Hepatocyte (in vitro differentiated cells): ENCODE measurements at regions not wholly inside any gene's neighbourhood (a gene's known extent, or its start where the extent isn't known, plus 50 kb on each side); places are given as distances from the start of the nearest gene placed in this dataset.

Experiments used
- DNase-seq: peaks from one replicate; pipeline ENCODE4 v3.0.0-alpha.2; 2016; ENCODE audit warnings: low spot score
- H2AFZ ChIP-seq: fragments of 200-600 bp; sonication (generic); 2 replicates; pipeline ENCODE4 v1.6.0; 2016; ENCODE audit warnings: antibody characterized with exemption, mild to moderate bottlenecking
- H3K27ac ChIP-seq: fragments of 200-600 bp; sonication (generic); 2 replicates; pipeline ENCODE4 v1.5.1; 2016; ENCODE audit warnings: mild to moderate bottlenecking
- H3K27me3 ChIP-seq: fragments of 200-600 bp; sonication (generic); 2 replicates; pipeline ENCODE4 v1.6.1; 2016
- H3K36me3 ChIP-seq: fragments of 200-600 bp; sonication (generic); replicated peaks from 2 replicates; pipeline ENCODE4 v1.5.1; 2016; ENCODE audit warnings: low read depth; ENCODE audit not compliant: insufficient read depth
- H3K4me1 ChIP-seq: fragments of 200-600 bp; sonication (generic); 2 replicates; pipeline ENCODE4 v1.5.1; 2016; ENCODE audit warnings: mild to moderate bottlenecking, moderate library complexity; ENCODE audit not compliant: insufficient read depth
- H3K4me2 ChIP-seq: fragments of 200-600 bp; sonication (generic); 2 replicates; pipeline ENCODE4 v1.6.0; 2016
- H3K4me3 ChIP-seq: fragments of 200-600 bp; sonication (generic); 2 replicates; pipeline ENCODE4 v1.5.1; 2016; ENCODE audit warnings: mild to moderate bottlenecking
- H3K79me2 ChIP-seq: fragments of 200-600 bp; sonication (generic); 2 replicates; pipeline ENCODE4 v1.6.0; 2017; ENCODE audit warnings: mild to moderate bottlenecking
- H3K9me2 ChIP-seq: fragments of 200-600 bp; sonication (generic); replicated peaks from 2 replicates; pipeline ENCODE4 v1.6.0; 2017; ENCODE audit warnings: mild to moderate bottlenecking; ENCODE audit not compliant: insufficient read depth
- H3K9me3 ChIP-seq: fragments of 200-600 bp; sonication (generic); 2 replicates; pipeline ENCODE4 v1.5.1; 2016; ENCODE audit warnings: low read depth, mild to moderate bottlenecking
- H4K20me1 ChIP-seq: fragments of 200-600 bp; sonication (generic); 2 replicates; pipeline ENCODE4 v1.6.0; 2016; ENCODE audit warnings: mild to moderate bottlenecking; ENCODE audit not compliant: insufficient read depth, poor library complexity, severe bottlenecking
- EZH2 ChIP-seq: fragments of 200-600 bp; sonication (generic); IDR thresholded peaks from 2 replicates; pipeline ENCODE4 v1.6.1; 2016; ENCODE audit warnings: antibody characterized with exemption, mild to moderate bottlenecking, borderline replicate concordance
- EZH2phosphoT487 ChIP-seq: fragments of 200-600 bp; sonication (generic); IDR thresholded peaks from one replicate; pipeline ENCODE4 v1.6.1; 2018; ENCODE audit warnings: antibody characterized with exemption, mild to moderate bottlenecking, low read depth, moderate library complexity; ENCODE audit not compliant: unreplicated experiment, severe bottlenecking
- WGBS: methylation state at CpG from one replicate; pipeline ENCODE4 v1.1.6; 2016; ENCODE audit warnings: low lambda C conversion rate; ENCODE audit errors: missing lambda C conversion rate; 5-methylcytosine and 5-hydroxymethylcytosine counted together
- TF ChIP-seq, protein P1 (sequence below): fragments of 200-600 bp; sonication (generic); IDR thresholded peaks from 2 replicates; pipeline ENCODE4 v1.5.1; 2016; ENCODE audit warnings: antibody characterized with exemption, mild to moderate bottlenecking; ENCODE audit not compliant: poor library complexity

- H2AFZ ChIP-seq, result no peak overlapping the region
- no peaks in the 10 kb centered on the region for H3K9me2 ChIP-seq
- H3K4me1 ChIP-seq, result no peaks in the 10 kb centered on the region
- no peak for TF ChIP-seq EZH2
- TF ChIP-seq EZH2phosphoT487, result no peak
- TF ChIP-seq, protein P1, sequence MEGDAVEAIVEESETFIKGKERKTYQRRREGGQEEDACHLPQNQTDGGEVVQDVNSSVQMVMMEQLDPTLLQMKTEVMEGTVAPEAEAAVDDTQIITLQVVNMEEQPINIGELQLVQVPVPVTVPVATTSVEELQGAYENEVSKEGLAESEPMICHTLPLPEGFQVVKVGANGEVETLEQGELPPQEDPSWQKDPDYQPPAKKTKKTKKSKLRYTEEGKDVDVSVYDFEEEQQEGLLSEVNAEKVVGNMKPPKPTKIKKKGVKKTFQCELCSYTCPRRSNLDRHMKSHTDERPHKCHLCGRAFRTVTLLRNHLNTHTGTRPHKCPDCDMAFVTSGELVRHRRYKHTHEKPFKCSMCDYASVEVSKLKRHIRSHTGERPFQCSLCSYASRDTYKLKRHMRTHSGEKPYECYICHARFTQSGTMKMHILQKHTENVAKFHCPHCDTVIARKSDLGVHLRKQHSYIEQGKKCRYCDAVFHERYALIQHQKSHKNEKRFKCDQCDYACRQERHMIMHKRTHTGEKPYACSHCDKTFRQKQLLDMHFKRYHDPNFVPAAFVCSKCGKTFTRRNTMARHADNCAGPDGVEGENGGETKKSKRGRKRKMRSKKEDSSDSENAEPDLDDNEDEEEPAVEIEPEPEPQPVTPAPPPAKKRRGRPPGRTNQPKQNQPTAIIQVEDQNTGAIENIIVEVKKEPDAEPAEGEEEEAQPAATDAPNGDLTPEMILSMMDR, result no peak
- DNase-seq, result no peak
- no peak overlapping the region for H3K4me2 ChIP-seq
- H4K20me1 ChIP-seq, result no peaks in the 10 kb centered on the region
- H3K27me3 ChIP-seq, result no peaks in the 10 kb centered on the region
- 72% methylated on average over 4 of the region's 4 CpGs for WGBS
- H3K27ac ChIP-seq, result no peak overlapping the region
- no peaks in the 10 kb centered on the region for H3K36me3 ChIP-seq
- no peaks in the 10 kb centered on the region for H3K9me3 ChIP-seq
- no peaks in the 10 kb centered on the region for H3K79me2 ChIP-seq
- no peak overlapping the region for H3K4me3 ChIP-seq
These were observed 268.3 kb downstream of the ARRDC4 start for GRCh38 chr15:98228846-98229245.

- H3K9me2 ChIP-seq, result no peaks in the 10 kb centered on the region
- no peaks in the 10 kb centered on the region for H3K36me3 ChIP-seq
- no peaks in the 10 kb centered on the region for H3K9me3 ChIP-seq
- no peak overlapping the region for H3K27ac ChIP-seq
- H3K4me1 ChIP-seq, result no peaks in the 10 kb centered on the region
- H3K4me2 ChIP-seq, result no peak overlapping the region
- no peaks in the 10 kb centered on the region for H3K27me3 ChIP-seq
- no peaks in the 10 kb centered on the region for H3K79me2 ChIP-seq
- H3K4me3 ChIP-seq, result no peak overlapping the region
- no peak for TF ChIP-seq EZH2phosphoT487
- TF ChIP-seq, protein P1, result no peak
- TF ChIP-seq EZH2, result no peak
- no peaks in the 10 kb centered on the region for H4K20me1 ChIP-seq
- no peak overlapping the region for H2AFZ ChIP-seq
- 89% methylated on average over 5 of the region's 5 CpGs for WGBS
- no peak for DNase-seq
These were observed 270.5 kb downstream of the ARRDC4 start for GRCh38 chr15:98230975-98231374.

DNA sequence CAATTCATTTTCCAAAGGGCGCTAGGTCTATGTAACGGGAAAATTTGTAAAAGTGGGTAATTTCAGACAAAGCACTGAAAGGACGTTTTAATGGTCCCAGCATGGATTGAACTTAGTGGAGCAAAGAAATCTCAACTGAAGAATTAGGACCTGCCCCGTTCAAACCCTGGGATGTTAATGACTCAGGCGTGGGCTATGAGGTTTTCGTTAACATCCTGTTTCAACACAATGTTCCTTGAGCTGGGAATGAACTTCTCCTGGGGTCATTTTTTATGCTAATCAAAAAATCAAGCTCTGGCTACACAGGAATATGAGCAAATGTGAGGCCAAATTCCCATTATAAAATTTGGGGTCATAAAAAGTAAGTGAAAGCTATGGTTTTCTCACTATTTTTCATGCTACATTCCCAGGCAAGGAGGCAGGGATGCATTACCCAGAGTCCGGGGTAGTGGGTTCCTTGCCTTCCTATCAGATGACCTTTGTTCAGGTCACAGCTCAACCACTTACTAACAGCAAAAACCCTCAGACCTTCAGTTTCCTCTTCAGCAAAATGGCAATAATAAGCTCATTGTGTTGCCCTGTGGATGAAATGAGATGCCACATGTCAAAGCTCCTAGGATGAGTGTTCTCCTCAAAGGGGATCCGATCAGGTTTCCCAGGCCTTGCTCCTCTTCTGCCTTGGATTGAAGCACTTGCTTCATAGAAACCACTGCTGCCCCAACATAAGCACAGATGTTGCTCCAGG lies 271.4 kb downstream of the ARRDC4 start:
- Histone ChIP-seq H2AFZ (no peak overlapping the region), H3K4me2 (no peak overlapping the region), H3K4me3 (no peak overlapping the region), H3K9me2 (no peaks in the 10 kb centered on the region), H3K79me2 (no peaks in the 10 kb centered on the region), H3K27me3 (no peaks in the 10 kb centered on the region), H3K36me3 (no peaks in the 10 kb centered on the region), H3K27ac (no peak overlapping the region), H3K4me1 (no peaks in the 10 kb centered on the region), H3K9me3 (no peaks in the 10 kb centered on the region), H4K20me1 (no peaks in the 10 kb centered on the region)
- TF ChIP-seq EZH2, result no peak
- TF ChIP-seq EZH2phosphoT487, result no peak
- TF ChIP-seq, protein P1, result no peak
- 82% methylated on average over 8 of the region's 8 CpGs for WGBS
- no peak for DNase-seq
